A549 (cell line): ENCODE measurements at regions not wholly inside any gene's neighbourhood (a gene's known extent, or its start where the extent isn't known, plus 50 kb on each side); places are given as distances from the start of the nearest gene placed in this dataset.

Source experiments
- JUN ChIP-seq, 2 experiments: fragments of >200 bp; sonication (Bioruptor Twin); formaldehyde crosslinking; IDR thresholded peaks; 2 replicates in 1 of 2; 3 replicates in 1 of 2; pipeline ENCODE4 v1.6.1; 2016 to 2017
- ZFP36 ChIP-seq: fragments of 450-650 bp; IDR thresholded peaks from 2 replicates; pipeline ENCODE4 v1.6.1; 2014; ENCODE audit warnings: borderline replicate concordance; ENCODE audit not compliant: partially characterized antibody
- TF ChIP-seq, protein P1 (sequence below): fragments of >200 bp; sonication (Bioruptor Twin); formaldehyde crosslinking; IDR thresholded peaks from 3 replicates; pipeline ENCODE4 v1.5.1; 2016
- TF ChIP-seq, protein P2 (sequence below): IDR thresholded peaks from 2 replicates; pipeline ENCODE4 v1.6.1; 2012
- TF ChIP-seq, protein P3 (sequence below): fragments of 200-600 bp; sonication (generic); IDR thresholded peaks from 2 replicates; pipeline ENCODE4 v1.6.1; 2016; ENCODE audit warnings: antibody characterized with exemption, mild to moderate bottlenecking, moderate library complexity

DNA sequence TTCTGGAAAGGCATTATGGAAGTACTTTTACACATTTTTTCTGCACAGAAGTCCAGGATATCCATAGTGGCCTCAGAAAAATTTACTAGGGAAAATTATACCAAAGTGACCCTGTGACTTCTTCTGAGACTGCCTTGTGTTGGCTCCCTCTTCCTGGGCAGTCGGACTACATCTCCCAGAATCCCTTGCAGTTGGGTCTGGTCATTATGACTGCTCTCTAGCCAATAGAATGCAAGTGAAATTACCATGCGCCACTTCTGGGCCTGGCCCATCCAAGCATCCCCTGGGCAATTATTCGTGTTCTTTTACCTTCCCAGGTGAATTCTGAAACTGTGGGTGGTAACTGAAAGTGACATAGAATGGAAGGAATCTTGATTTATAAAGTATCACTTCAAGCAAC lies 430.9 kb downstream of the ACTR3B start:
- TF ChIP-seq, protein P1, sequence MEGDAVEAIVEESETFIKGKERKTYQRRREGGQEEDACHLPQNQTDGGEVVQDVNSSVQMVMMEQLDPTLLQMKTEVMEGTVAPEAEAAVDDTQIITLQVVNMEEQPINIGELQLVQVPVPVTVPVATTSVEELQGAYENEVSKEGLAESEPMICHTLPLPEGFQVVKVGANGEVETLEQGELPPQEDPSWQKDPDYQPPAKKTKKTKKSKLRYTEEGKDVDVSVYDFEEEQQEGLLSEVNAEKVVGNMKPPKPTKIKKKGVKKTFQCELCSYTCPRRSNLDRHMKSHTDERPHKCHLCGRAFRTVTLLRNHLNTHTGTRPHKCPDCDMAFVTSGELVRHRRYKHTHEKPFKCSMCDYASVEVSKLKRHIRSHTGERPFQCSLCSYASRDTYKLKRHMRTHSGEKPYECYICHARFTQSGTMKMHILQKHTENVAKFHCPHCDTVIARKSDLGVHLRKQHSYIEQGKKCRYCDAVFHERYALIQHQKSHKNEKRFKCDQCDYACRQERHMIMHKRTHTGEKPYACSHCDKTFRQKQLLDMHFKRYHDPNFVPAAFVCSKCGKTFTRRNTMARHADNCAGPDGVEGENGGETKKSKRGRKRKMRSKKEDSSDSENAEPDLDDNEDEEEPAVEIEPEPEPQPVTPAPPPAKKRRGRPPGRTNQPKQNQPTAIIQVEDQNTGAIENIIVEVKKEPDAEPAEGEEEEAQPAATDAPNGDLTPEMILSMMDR, result no peak
- TF ChIP-seq, protein P2, sequence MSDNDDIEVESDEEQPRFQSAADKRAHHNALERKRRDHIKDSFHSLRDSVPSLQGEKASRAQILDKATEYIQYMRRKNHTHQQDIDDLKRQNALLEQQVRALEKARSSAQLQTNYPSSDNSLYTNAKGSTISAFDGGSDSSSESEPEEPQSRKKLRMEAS, result no peak
- TF ChIP-seq, protein P3, sequence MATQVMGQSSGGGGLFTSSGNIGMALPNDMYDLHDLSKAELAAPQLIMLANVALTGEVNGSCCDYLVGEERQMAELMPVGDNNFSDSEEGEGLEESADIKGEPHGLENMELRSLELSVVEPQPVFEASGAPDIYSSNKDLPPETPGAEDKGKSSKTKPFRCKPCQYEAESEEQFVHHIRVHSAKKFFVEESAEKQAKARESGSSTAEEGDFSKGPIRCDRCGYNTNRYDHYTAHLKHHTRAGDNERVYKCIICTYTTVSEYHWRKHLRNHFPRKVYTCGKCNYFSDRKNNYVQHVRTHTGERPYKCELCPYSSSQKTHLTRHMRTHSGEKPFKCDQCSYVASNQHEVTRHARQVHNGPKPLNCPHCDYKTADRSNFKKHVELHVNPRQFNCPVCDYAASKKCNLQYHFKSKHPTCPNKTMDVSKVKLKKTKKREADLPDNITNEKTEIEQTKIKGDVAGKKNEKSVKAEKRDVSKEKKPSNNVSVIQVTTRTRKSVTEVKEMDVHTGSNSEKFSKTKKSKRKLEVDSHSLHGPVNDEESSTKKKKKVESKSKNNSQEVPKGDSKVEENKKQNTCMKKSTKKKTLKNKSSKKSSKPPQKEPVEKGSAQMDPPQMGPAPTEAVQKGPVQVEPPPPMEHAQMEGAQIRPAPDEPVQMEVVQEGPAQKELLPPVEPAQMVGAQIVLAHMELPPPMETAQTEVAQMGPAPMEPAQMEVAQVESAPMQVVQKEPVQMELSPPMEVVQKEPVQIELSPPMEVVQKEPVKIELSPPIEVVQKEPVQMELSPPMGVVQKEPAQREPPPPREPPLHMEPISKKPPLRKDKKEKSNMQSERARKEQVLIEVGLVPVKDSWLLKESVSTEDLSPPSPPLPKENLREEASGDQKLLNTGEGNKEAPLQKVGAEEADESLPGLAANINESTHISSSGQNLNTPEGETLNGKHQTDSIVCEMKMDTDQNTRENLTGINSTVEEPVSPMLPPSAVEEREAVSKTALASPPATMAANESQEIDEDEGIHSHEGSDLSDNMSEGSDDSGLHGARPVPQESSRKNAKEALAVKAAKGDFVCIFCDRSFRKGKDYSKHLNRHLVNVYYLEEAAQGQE, result no peak
- TF ChIP-seq ZFP36 (no peak), JUN (IDR thresholded peaks at IDR 0.05) (no peak)
